ENCODE measurements at regions not wholly inside any gene's neighbourhood (a gene's known extent, or its start where the extent isn't known, plus 50 kb on each side); places are given as distances from the start of the nearest gene placed in this dataset.

DNA sequence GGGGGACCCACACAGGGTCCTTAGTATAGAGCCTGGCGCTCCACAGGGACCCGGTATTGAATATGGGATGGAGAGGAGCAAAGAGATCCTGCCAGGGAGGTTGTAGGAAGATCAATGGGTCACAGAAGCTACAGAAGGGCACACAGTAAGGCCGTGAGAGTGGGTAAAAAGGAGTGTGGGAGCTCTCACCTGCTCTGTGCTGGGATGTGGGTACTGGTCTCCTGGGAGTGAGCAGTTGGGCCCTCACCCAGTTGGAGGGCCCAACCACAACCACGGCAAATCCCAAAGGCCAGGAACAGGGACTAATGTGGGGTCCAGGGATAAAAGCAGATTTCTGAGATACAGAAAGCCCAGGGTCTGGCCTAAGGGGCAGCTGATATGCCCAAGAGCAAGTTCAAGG, 59.9 kb upstream of the SMOX start:
- BruUV-seq (replicated peaks), result no TSS peak
- ChIA-PET POLR2A (no interaction called here), CTCF (ENCODE audit: low intra/inter-chr PET ratio, low total read pairs) (interaction anchor here (1.2 kb wide), 1 partner anchor 75 kb away, joined by 3 read pairs; no protein-coding TSS in a partner anchor)
- Histone ChIP-seq H4K20me1 (ENCODE audit: insufficient read depth, low read length) (no peaks in the 10 kb centered on the region), H3K36me3 (replicated peaks in 1 of 2; ENCODE audit: control insufficient read depth in 1 of 2, insufficient read depth in 2 of 2, low read length in 2 of 2) (no peaks in the 10 kb centered on the region), H2AFZ (ENCODE audit: low read length) (no peak overlapping the region), H3K4me1 (ENCODE audit: insufficient read depth, low read length) (peaks cover 48% of the 10 kb centered on the region), H3K27me3 (ENCODE audit: control insufficient read depth in 1 of 2, insufficient read depth in 2 of 2, low read length in 2 of 2) (peaks cover 0 to 8% of the 10 kb centered on the region in 2 experiments; a peak in 2 of 5 replicates), H3K4me2 (ENCODE audit: low read depth, low read length) (no peak overlapping the region), H3K4me3 (replicated peaks in 1 of 3; ENCODE audit: insufficient read depth in 1 of 3, low read depth in 2 of 3, low read length in 3 of 3) (no peak overlapping the region), H3K79me2 (ENCODE audit: insufficient read depth, low read length) (no peaks in the 10 kb centered on the region), H3K9ac (ENCODE audit: insufficient read depth, low read depth, low read length) (no peak overlapping the region), H3K9me3 (ENCODE audit: low read length) (no peaks in the 10 kb centered on the region), H3K27ac (ENCODE audit: extremely low read length, insufficient read depth, low read length) (no peak overlapping the region)
- WGBS (ENCODE audit: low lambda C conversion rate), result 49% methylated on average over 4 of the region's 4 CpGs
- FAIRE-seq (no peak), DNase-seq (ENCODE audit: low spot score) (no peak), ATAC-seq (no peak)
- intact Hi-C loops (cut with micrococcal nuclease; ENCODE audit: unreplicated experiment) (loop anchor here (5.0 kb wide), 1 partner anchor 201 kb away; the partner anchor contains the start of gene PANK2), in situ Hi-C loops (cut with HindIII; ENCODE audit: extremely low pct_ligation_motif_present, low pct_unique_long_range_greater_than_20kb) (loop anchor here (5.0 kb wide), 1 partner anchor 201 kb away; the partner anchor contains the start of gene PANK2)
- TF ChIP-seq SRF (IDR thresholded peaks at IDR 0.05; ENCODE audit: low read depth, low read length), result no peak
- no peak for TF ChIP-seq ZZZ3 (CRISPR knock-in tag; IDR thresholded peaks at IDR 0.05; ENCODE audit: borderline replicate concordance)
- no peak for TF ChIP-seq ZNF629 (CRISPR knock-in tag; conservative IDR thresholded peaks at IDR 0.05)
- TF ChIP-seq SP1 (IDR thresholded peaks at IDR 0.05), result no peak
- no peak for TF ChIP-seq SP1 (CRISPR knock-in tag; IDR thresholded peaks at IDR 0.05)
- no peak for TF ChIP-seq HOXA7 (CRISPR knock-in tag; IDR thresholded peaks at IDR 0.05)
- TF ChIP-seq, protein P1, sequence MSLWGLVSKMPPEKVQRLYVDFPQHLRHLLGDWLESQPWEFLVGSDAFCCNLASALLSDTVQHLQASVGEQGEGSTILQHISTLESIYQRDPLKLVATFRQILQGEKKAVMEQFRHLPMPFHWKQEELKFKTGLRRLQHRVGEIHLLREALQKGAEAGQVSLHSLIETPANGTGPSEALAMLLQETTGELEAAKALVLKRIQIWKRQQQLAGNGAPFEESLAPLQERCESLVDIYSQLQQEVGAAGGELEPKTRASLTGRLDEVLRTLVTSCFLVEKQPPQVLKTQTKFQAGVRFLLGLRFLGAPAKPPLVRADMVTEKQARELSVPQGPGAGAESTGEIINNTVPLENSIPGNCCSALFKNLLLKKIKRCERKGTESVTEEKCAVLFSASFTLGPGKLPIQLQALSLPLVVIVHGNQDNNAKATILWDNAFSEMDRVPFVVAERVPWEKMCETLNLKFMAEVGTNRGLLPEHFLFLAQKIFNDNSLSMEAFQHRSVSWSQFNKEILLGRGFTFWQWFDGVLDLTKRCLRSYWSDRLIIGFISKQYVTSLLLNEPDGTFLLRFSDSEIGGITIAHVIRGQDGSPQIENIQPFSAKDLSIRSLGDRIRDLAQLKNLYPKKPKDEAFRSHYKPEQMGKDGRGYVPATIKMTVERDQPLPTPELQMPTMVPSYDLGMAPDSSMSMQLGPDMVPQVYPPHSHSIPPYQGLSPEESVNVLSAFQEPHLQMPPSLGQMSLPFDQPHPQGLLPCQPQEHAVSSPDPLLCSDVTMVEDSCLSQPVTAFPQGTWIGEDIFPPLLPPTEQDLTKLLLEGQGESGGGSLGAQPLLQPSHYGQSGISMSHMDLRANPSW (CRISPR knock-in tag; IDR thresholded peaks at IDR 0.05; ENCODE audit: borderline replicate concordance), result no peak
- no peak for TF ChIP-seq ZNF713 (CRISPR knock-in tag; IDR thresholded peaks at IDR 0.05)
- TF ChIP-seq ZNF468 (CRISPR knock-in tag; IDR thresholded peaks at IDR 0.05), result no peak
- TF ChIP-seq ZNF160 (CRISPR knock-in tag; IDR thresholded peaks at IDR 0.05), result no peak
